ENCODE measurements at regions not wholly inside any gene's neighbourhood (a gene's known extent, or its start where the extent isn't known, plus 50 kb on each side); places are given as distances from the start of the nearest gene placed in this dataset.

DNA sequence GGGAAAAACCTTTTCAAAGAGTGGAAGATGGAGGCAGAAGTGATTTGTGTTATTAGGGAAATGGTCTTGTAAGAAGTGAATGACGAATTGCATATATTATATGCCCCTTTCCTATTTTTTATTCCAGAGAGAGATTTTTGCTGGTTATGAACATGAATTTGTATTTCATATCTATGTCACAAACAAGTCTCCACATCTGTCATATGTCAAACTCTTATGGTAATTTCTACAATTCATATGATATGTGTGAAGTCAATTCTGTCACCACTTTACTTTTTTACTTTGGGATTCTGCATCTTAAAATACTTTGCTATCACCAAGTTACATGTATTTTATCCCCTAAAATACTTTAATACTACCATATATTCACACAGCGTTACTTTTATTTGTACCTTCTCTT, 594.2 kb upstream of the ARPP21 start:
- DNase-seq (ENCODE audit: low read depth, low spot score) (no peak), FAIRE-seq (no peak)
- H3K79me2 ChIP-seq (ENCODE audit: control insufficient read depth, insufficient read depth, low read length) = no peaks in the 10 kb centered on the region
- H3K4me2 ChIP-seq (ENCODE audit: insufficient read depth, low read length) = no peak overlapping the region
- H3K27me3 ChIP-seq (ENCODE audit: control insufficient read depth in 2 of 2, insufficient read depth in 2 of 2, low read length in 2 of 2) = no peaks in the 10 kb centered on the region
- no peaks in the 10 kb centered on the region for H3K36me3 ChIP-seq (ENCODE audit: control insufficient read depth in 2 of 2, extremely low read depth in 1 of 2, insufficient read depth in 2 of 2, low read length in 2 of 2)
- H3K9ac ChIP-seq (replicated peaks; ENCODE audit: extremely low read depth, insufficient read depth, low read length) = no peak overlapping the region
- H3K9me1 ChIP-seq (replicated peaks; ENCODE audit: control insufficient read depth, extremely low read depth, insufficient read depth, low read length) = no peaks in the 10 kb centered on the region
- no TSS peak for BruUV-seq (replicated peaks)
- no peaks in the 10 kb centered on the region for H4K20me1 ChIP-seq (replicated peaks; ENCODE audit: control insufficient read depth, extremely low read depth, insufficient read depth, low read length)
- no peaks in the 10 kb centered on the region for H3K9me3 ChIP-seq (replicated peaks; ENCODE audit: control insufficient read depth, insufficient read depth, low read length)
- no peaks in the 10 kb centered on the region for H3K4me1 ChIP-seq (ENCODE audit: control insufficient read depth, extremely low read depth, insufficient read depth, low read length)
- no peak overlapping the region for H3K4me3 ChIP-seq (replicated peaks in 1 of 3; ENCODE audit: insufficient read depth in 1 of 3, low read depth in 1 of 3, low read length in 3 of 3)
- intact Hi-C loops (cut with micrococcal nuclease) (no loop called here), dilution Hi-C loops (cut with MboI; ENCODE audit: extremely low pct_ligation_motif_present, low sequenced_read_pairs) (no loop called here)
- ChIA-PET POLR2A (no interaction called here), CTCF (no interaction called here)
- TF ChIP-seq POLR2A (IDR thresholded peaks at IDR 0.05; ENCODE audit: low read depth, low read length) (no peak), POLR2AphosphoS5 (IDR thresholded peaks at IDR 0.05; ENCODE audit: insufficient read depth, low read depth, low read length) (no peak)
- TF ChIP-seq, protein P1, sequence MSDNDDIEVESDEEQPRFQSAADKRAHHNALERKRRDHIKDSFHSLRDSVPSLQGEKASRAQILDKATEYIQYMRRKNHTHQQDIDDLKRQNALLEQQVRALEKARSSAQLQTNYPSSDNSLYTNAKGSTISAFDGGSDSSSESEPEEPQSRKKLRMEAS (IDR thresholded peaks at IDR 0.05; ENCODE audit: insufficient read depth, insufficient read length) = no peak
- TF ChIP-seq, protein P2, sequence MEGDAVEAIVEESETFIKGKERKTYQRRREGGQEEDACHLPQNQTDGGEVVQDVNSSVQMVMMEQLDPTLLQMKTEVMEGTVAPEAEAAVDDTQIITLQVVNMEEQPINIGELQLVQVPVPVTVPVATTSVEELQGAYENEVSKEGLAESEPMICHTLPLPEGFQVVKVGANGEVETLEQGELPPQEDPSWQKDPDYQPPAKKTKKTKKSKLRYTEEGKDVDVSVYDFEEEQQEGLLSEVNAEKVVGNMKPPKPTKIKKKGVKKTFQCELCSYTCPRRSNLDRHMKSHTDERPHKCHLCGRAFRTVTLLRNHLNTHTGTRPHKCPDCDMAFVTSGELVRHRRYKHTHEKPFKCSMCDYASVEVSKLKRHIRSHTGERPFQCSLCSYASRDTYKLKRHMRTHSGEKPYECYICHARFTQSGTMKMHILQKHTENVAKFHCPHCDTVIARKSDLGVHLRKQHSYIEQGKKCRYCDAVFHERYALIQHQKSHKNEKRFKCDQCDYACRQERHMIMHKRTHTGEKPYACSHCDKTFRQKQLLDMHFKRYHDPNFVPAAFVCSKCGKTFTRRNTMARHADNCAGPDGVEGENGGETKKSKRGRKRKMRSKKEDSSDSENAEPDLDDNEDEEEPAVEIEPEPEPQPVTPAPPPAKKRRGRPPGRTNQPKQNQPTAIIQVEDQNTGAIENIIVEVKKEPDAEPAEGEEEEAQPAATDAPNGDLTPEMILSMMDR (IDR thresholded peaks at IDR 0.05; ENCODE audit: extremely low read depth in 1 of 2, insufficient read depth in 1 of 2, low read depth in 1 of 2, low read length in 2 of 2) = no peak
- no peak overlapping the region for H2AFZ ChIP-seq (ENCODE audit: low read depth, low read length)
- no peak overlapping the region for H3K27ac ChIP-seq (ENCODE audit: insufficient read depth, low read depth, low read length)

DNA sequence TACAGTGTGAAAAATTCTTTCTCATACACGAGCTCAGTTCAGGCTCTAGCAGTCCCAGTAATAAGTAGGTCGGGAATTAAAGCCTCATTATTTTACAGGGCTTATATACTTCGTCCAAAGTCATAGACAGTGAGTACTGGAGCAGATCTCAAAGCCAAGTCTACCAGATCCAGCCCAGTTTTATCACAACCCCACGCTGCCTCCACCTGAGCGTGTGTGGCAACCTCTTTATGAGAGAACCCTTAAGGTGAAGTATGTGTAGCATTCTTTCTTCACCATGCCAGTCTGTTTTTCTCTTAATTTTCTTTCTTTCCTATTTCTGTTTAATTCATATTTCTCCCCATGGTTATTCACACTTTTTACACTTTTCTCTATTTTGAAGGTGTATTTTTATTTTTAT, 574.6 kb upstream of the ARPP21 start:
- Histone ChIP-seq H3K27me3 (ENCODE audit: control insufficient read depth in 2 of 2, insufficient read depth in 2 of 2, low read length in 2 of 2) (no peaks in the 10 kb centered on the region), H3K79me2 (ENCODE audit: control insufficient read depth, insufficient read depth, low read length) (no peaks in the 10 kb centered on the region), H3K4me2 (ENCODE audit: insufficient read depth, low read length) (no peak overlapping the region), H3K9ac (replicated peaks; ENCODE audit: extremely low read depth, insufficient read depth, low read length) (no peak overlapping the region), H3K9me1 (replicated peaks; ENCODE audit: control insufficient read depth, extremely low read depth, insufficient read depth, low read length) (no peaks in the 10 kb centered on the region), H3K4me3 (replicated peaks in 1 of 3; ENCODE audit: insufficient read depth in 1 of 3, low read depth in 1 of 3, low read length in 3 of 3) (no peak overlapping the region), H3K4me1 (ENCODE audit: control insufficient read depth, extremely low read depth, insufficient read depth, low read length) (no peaks in the 10 kb centered on the region), H2AFZ (ENCODE audit: low read depth, low read length) (no peak overlapping the region), H3K9me3 (replicated peaks; ENCODE audit: control insufficient read depth, insufficient read depth, low read length) (no peaks in the 10 kb centered on the region), H4K20me1 (replicated peaks; ENCODE audit: control insufficient read depth, extremely low read depth, insufficient read depth, low read length) (no peaks in the 10 kb centered on the region), H3K27ac (ENCODE audit: insufficient read depth, low read depth, low read length) (no peak overlapping the region), H3K36me3 (ENCODE audit: control insufficient read depth in 2 of 2, extremely low read depth in 1 of 2, insufficient read depth in 2 of 2, low read length in 2 of 2) (no peaks in the 10 kb centered on the region)
- POLR2A ChIA-PET = no interaction called here
- dilution Hi-C loops (cut with MboI; ENCODE audit: extremely low pct_ligation_motif_present, low sequenced_read_pairs) = no loop called here
- intact Hi-C loops (cut with micrococcal nuclease) = no loop called here
- no peak for DNase-seq (ENCODE audit: low read depth, low spot score)
- FAIRE-seq = no peak
- TF ChIP-seq, protein P1 (IDR thresholded peaks at IDR 0.05; ENCODE audit: insufficient read depth, insufficient read length) = no peak
- TF ChIP-seq POLR2A (IDR thresholded peaks at IDR 0.05; ENCODE audit: low read depth, low read length) = no peak
- CTCF ChIA-PET = no interaction called here
- no TSS peak for BruUV-seq (replicated peaks)

Data from endothelial cell of umbilical vein (primary cell).